ENCODE measurements at regions not wholly inside any gene's neighbourhood (a gene's known extent, or its start where the extent isn't known, plus 50 kb on each side); places are given as distances from the start of the nearest gene placed in this dataset.

DNA sequence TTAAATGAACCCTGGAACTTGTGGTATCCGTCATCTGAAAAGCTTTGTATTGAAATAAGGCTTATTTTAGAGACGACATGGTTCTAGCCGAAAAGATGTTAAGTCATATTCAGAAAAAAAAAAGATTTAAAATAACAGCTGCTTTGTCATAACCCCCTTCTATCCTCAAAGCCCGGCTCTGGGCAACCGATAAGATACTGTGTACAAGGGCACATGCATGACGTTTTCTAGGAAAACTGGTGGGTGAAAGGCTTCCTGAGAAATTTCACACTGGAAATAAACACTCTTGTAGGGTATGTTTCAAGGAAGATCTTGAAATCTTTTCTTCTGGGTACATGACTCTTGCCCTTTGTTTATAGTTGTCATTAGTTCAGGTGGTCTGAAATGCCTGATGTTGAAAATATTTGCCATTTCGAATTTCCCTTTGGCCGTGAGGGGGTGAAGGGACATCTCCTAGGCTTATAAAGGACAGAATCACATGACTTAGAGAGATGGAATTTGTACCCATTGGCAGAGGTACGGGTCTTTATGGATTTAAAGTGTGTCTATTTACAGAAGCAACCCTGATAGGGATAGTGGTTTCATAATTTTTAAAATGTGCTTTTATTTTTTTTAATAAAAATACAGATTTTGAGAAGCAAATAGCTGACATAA lies 232.5 kb downstream of the PTEN start:
- H3K4me1 ChIP-seq (replicated peaks in 1 of 4; ENCODE audit: control insufficient read depth in 3 of 4, insufficient read depth in 4 of 4, low read length in 3 of 4) = no peaks in the 10 kb centered on the region
- H3K79me1 ChIP-seq (ENCODE audit: low read depth, low read length) = no peaks in the 10 kb centered on the region
- no peak overlapping the region for H3K27ac ChIP-seq (ENCODE audit: low read depth, low read length)
- H4K8ac ChIP-seq (ENCODE audit: extremely low read depth, insufficient read depth, low read length) = no peak overlapping the region
- no peaks in the 10 kb centered on the region for H3K27me3 ChIP-seq (replicated peaks in 1 of 4; ENCODE audit: control insufficient read depth in 3 of 4, extremely low read depth in 1 of 4, insufficient read depth in 3 of 4, low read length in 3 of 4)
- no peaks in the 10 kb centered on the region for H3K23me2 ChIP-seq (ENCODE audit: low read depth, low read length)
- no peak overlapping the region for H2AFZ ChIP-seq (ENCODE audit: low read length)
- no peak overlapping the region for H3K4me2 ChIP-seq (ENCODE audit: insufficient read depth in 1 of 2, low read depth in 2 of 2, low read length in 2 of 2)
- H3K4me3 ChIP-seq (ENCODE audit: extremely low read depth in 1 of 4, insufficient read depth in 2 of 4, low read depth in 3 of 4, low read length in 4 of 4) = no peak overlapping the region
- H3K36me3 ChIP-seq (ENCODE audit: control insufficient read depth in 2 of 4, insufficient read depth in 4 of 4, low read length in 3 of 4) = no peaks in the 10 kb centered on the region
- FAIRE-seq (no peak), DNase-seq (ENCODE audit: low read depth in 1 of 2, low spot score in 2 of 2) (no peak)
- H3K9ac ChIP-seq (replicated peaks in 1 of 4; ENCODE audit: extremely low read depth in 1 of 4, low read depth in 3 of 4, low read length in 3 of 4) = no peak overlapping the region
- H3K56ac ChIP-seq (replicated peaks; ENCODE audit: insufficient read length, low read depth, low read length) = no peak overlapping the region
- POLR2A ChIA-PET (ENCODE audit: partially characterized antibody) = no interaction called here
- CTCF ChIA-PET (ENCODE audit: partially characterized antibody) = interaction anchor here (0.6 to 1.2 kb wide), 3 partner anchors 12 to 90 kb away, joined by 3 read pairs; no protein-coding TSS in a partner anchor
- no peaks in the 10 kb centered on the region for H4K20me1 ChIP-seq (replicated peaks in 1 of 2; ENCODE audit: control insufficient read depth in 1 of 2, insufficient read depth in 2 of 2, low read length in 2 of 2)
- H3K18ac ChIP-seq (ENCODE audit: extremely low read depth, low read length) = no peak overlapping the region
- H2AK5ac ChIP-seq (ENCODE audit: low read depth, low read length) = no peak overlapping the region
- no peak overlapping the region for H3K4ac ChIP-seq (replicated peaks; ENCODE audit: insufficient read length, low read depth, low read length)
- H2BK15ac ChIP-seq (ENCODE audit: low read length) = no peak overlapping the region
- H3K79me2 ChIP-seq (ENCODE audit: control insufficient read depth in 1 of 2, insufficient read depth in 2 of 2, low read length in 2 of 2) = no peaks in the 10 kb centered on the region
- WGBS, 2 experiments (ENCODE audit: extremely low coverage in 1 of 2, insufficient coverage in 1 of 2, insufficient read length in 1 of 2, insufficient replicate concordance in 2 of 2, low coverage in 1 of 2, low lambda C conversion rate in 2 of 2, missing lambda C conversion rate in 1 of 2) = 88% methylated on average over 9 of the region's 9 CpGs; no CpG with 5 or more reads in 1 of the 2 experiments
- H4K5ac ChIP-seq (ENCODE audit: insufficient read length, low read depth, low read length) = no peak overlapping the region
- H2BK20ac ChIP-seq (ENCODE audit: low read length) = no peak overlapping the region
- no peak overlapping the region for H2BK12ac ChIP-seq (ENCODE audit: low read depth, low read length)
- H2BK120ac ChIP-seq (replicated peaks; ENCODE audit: low read depth, low read length) = no peak overlapping the region
- no peak overlapping the region for H3K14ac ChIP-seq (ENCODE audit: insufficient read length)
- no peak overlapping the region for H3K23ac ChIP-seq (ENCODE audit: insufficient read length)
- no peak overlapping the region for H4K91ac ChIP-seq (replicated peaks; ENCODE audit: insufficient read length, low read length)
- H3K9me3 ChIP-seq (ENCODE audit: insufficient read depth in 2 of 2, low read depth in 1 of 2, low read length in 1 of 2) = no peaks in the 10 kb centered on the region
- no peak overlapping the region for H2BK5ac ChIP-seq (ENCODE audit: low read depth, low read length)
- no peak for TF ChIP-seq RBBP5 (IDR thresholded peaks at IDR 0.05; ENCODE audit: borderline replicate concordance, low read depth, low read length)
- TF ChIP-seq, protein P1, sequence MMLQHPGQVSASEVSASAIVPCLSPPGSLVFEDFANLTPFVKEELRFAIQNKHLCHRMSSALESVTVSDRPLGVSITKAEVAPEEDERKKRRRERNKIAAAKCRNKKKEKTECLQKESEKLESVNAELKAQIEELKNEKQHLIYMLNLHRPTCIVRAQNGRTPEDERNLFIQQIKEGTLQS (IDR thresholded peaks at IDR 0.05; ENCODE audit: insufficient read depth, low read depth, low read length) = no peak
- TF ChIP-seq RXRA (IDR thresholded peaks at IDR 0.05; ENCODE audit: insufficient read depth, low read depth, low read length) = no peak
- TF ChIP-seq JUND (IDR thresholded peaks at IDR 0.05; ENCODE audit: low read length) = no peak
- no peak for TF ChIP-seq BRCA1 (IDR thresholded peaks at IDR 0.05; ENCODE audit: low read depth, low read length)
- no peak for TF ChIP-seq GTF2F1 (IDR thresholded peaks at IDR 0.05; ENCODE audit: borderline replicate concordance, low read depth, low read length)
- no peak for TF ChIP-seq TBP (IDR thresholded peaks at IDR 0.05; ENCODE audit: low read depth, low read length)
- no peak for TF ChIP-seq SIN3A (conservative IDR thresholded peaks at IDR 0.05 in 1 of 2, IDR thresholded peaks at IDR 0.05 in 1 of 2; ENCODE audit: low read depth in 1 of 2, low read length in 2 of 2)
- no peak for TF ChIP-seq BCL11A (IDR thresholded peaks at IDR 0.05; ENCODE audit: low read depth in 2 of 2, low read length in 2 of 2)
- no peak for TF ChIP-seq CBX8 (IDR thresholded peaks at IDR 0.05; ENCODE audit: borderline replicate concordance, low read depth, low read length)
- TF ChIP-seq BACH1 (IDR thresholded peaks at IDR 0.05; ENCODE audit: low read length) = no peak
- TF ChIP-seq CREB1 (IDR thresholded peaks at IDR 0.05) = no peak
- TF ChIP-seq MAFK (IDR thresholded peaks at IDR 0.05; ENCODE audit: low read depth, low read length) = no peak
- TF ChIP-seq CEBPB (IDR thresholded peaks at IDR 0.05; ENCODE audit: low read depth, low read length) = no peak

Data from H1 (cell line).